B cell (primary cell): ENCODE measurements at regions not wholly inside any gene's neighbourhood (a gene's known extent, or its start where the extent isn't known, plus 50 kb on each side); places are given as distances from the start of the nearest gene placed in this dataset.

Experiments used
- ATAC-seq: fragments of 200-7000 bp; cut with Tn5 transposase; one replicate; pipeline ENCODE4 v1.10.0; 2021; ENCODE audit warnings: low read depth, mild to moderate bottlenecking, moderate number of reproducible peaks, moderate library complexity
- CTCF ChIA-PET: fragments of 350-600 bp; sonication (Branson Sonifier 250); formaldehyde crosslinking; loops from one replicate; lab custom pipeline; 2021; ENCODE audit warnings: antibody characterized with exemption, inconsistent platforms; lab: Charles Lee
- POLR2A ChIA-PET: fragments of 350-600 bp; sonication (Branson Sonifier 250); formaldehyde crosslinking; loops from one replicate; lab custom pipeline; 2021; ENCODE audit warnings: antibody characterized with exemption; lab: Charles Lee
- DNase-seq: peaks from one replicate; pipeline ENCODE4 v3.0.0; 2013
- H2AFZ ChIP-seq: 2 replicates; pipeline ENCODE4 v1.6.1; 2012; ENCODE audit warnings: mild to moderate bottlenecking, low read depth, low read length; ENCODE audit not compliant: insufficient read depth, poor library complexity, severe bottlenecking
- H3K27ac ChIP-seq, 2 donors: 1 replicate in 1 of 2; 2 replicates in 1 of 2; pipeline ENCODE4 v1.5.1; 2012 to 2013; ENCODE audit warnings: low read length in 2 of 2, mild to moderate bottlenecking in 2 of 2, moderate library complexity in 1 of 2
- H3K27me3 ChIP-seq, 4 experiments: fragments of 200-600 bp in 1 of 4; sonication (generic) in 1 of 4; replicated peaks in 1 of 4; 1 replicate in 2 of 4; 2 replicates in 2 of 4; pipeline versions ENCODE4 v1.6.1 to v1.7.0; 2013 to 2016; ENCODE audit warnings: low read length in 3 of 4, mild to moderate bottlenecking in 2 of 4, mixed read lengths in 1 of 4, moderate library complexity in 1 of 4; ENCODE audit not compliant: insufficient read depth in 4 of 4, control insufficient read depth in 3 of 4; ENCODE audit errors: control extremely low read depth in 1 of 4
- H3K36me3 ChIP-seq, 2 experiments: replicated peaks in 1 of 2; 1 replicate in 1 of 2; 2 replicates in 1 of 2; pipeline versions ENCODE4 v1.6.1 to v1.7.1; 2013; ENCODE audit warnings: low read length in 1 of 2; ENCODE audit not compliant: insufficient read depth in 2 of 2, control insufficient read depth in 1 of 2; ENCODE audit errors: control extremely low read depth in 1 of 2, extremely low read depth in 1 of 2
- H3K4me1 ChIP-seq, 2 donors: fragments of 200-600 bp in 1 of 2; sonication (generic) in 1 of 2; 1 replicate in 1 of 2; 2 replicates in 1 of 2; pipeline versions ENCODE4 v1.5.1 to v1.6.1; 2013 to 2017; ENCODE audit warnings: low read length in 2 of 2; ENCODE audit not compliant: control insufficient read depth in 2 of 2, insufficient read depth in 2 of 2
- H3K4me2 ChIP-seq: replicated peaks from 2 replicates; pipeline ENCODE3; 2012; ENCODE audit warnings: mild to moderate bottlenecking, low read depth, low read length; ENCODE audit not compliant: poor library complexity, severe bottlenecking
- H3K4me3 ChIP-seq, 5 experiments: fragments of 200-600 bp in 1 of 5; sonication (generic) in 1 of 5; 1 replicate in 3 of 5; 2 replicates in 2 of 5; pipeline versions ENCODE4 v1.5.1 to v1.7.0; 2011 to 2016; ENCODE audit warnings: low read length in 4 of 5, mild to moderate bottlenecking in 4 of 5, low read depth in 2 of 5, control low read depth in 1 of 5, moderate library complexity in 1 of 5; ENCODE audit not compliant: insufficient read depth in 1 of 5; ENCODE audit errors: control extremely low read depth in 1 of 5, extremely low read depth in 1 of 5
- H3K79me2 ChIP-seq: fragments of 200-600 bp; sonication (generic); one replicate; pipeline ENCODE4 v1.6.0; 2016; ENCODE audit warnings: low read length; ENCODE audit not compliant: control insufficient read depth, insufficient read depth
- H3K9ac ChIP-seq: fragments of 200-600 bp; sonication (generic); 2 replicates; pipeline ENCODE4 v1.6.1; 2017; ENCODE audit warnings: mild to moderate bottlenecking, low read length, moderate library complexity
- H3K9me3 ChIP-seq, 3 donors: one replicate each; pipeline versions ENCODE4 v1.6.1 to v1.7.1; 2013; ENCODE audit warnings: low read length in 2 of 3; ENCODE audit not compliant: control insufficient read depth in 2 of 3, insufficient read depth in 1 of 3; ENCODE audit errors: control extremely low read depth in 1 of 3
- H4K20me1 ChIP-seq: 2 replicates; pipeline ENCODE4 v1.6.0; 2012; ENCODE audit warnings: mild to moderate bottlenecking, low read length; ENCODE audit not compliant: insufficient read depth, control insufficient read depth, poor library complexity, severe bottlenecking
- H3K27ac Mint-ChIP-seq: one replicate; pipeline ENCODE4 v1.8.0; 2021; ENCODE audit warnings: mixed read lengths
- H3K27me3 Mint-ChIP-seq: one replicate; pipeline ENCODE4 v1.8.0; 2021; ENCODE audit warnings: mixed read lengths
- H3K4me1 Mint-ChIP-seq: one replicate; pipeline ENCODE4 v1.8.0; 2021; ENCODE audit warnings: mixed read lengths
- H3K4me3 Mint-ChIP-seq: one replicate; pipeline ENCODE4 v1.8.0; 2021; ENCODE audit warnings: mixed read lengths
- H3K9me3 Mint-ChIP-seq: one replicate; pipeline ENCODE4 v1.8.0; 2022; ENCODE audit warnings: mixed read lengths; ENCODE audit not compliant: insufficient read depth
- EZH2 ChIP-seq: IDR thresholded peaks from 2 replicates; pipeline ENCODE4 v1.6.1; 2012; ENCODE audit warnings: borderline replicate concordance, low read depth, mild to moderate bottlenecking, moderate library complexity, low read length; ENCODE audit not compliant: insufficient read depth, poor library complexity, severe bottlenecking
- WGBS: methylation state at CpG from one replicate; pipeline ENCODE4 v1.1.5; 2013; ENCODE audit warnings: missing lambda C conversion rate; ENCODE audit not compliant: insufficient coverage; 5-methylcytosine and 5-hydroxymethylcytosine counted together
- intact Hi-C: fragments of 100-400 bp; cut with micrococcal nuclease; formaldehyde crosslinking; loops from one replicate; pipeline ENCODE4 v1.10.0; 2022
- TF ChIP-seq, protein P1 (sequence below): fragments of 200-600 bp; IDR thresholded peaks from one replicate; pipeline ENCODE4 v1.8.0; 2022; ENCODE audit warnings: antibody characterized with exemption, mild to moderate bottlenecking

GRCh38 chr10:130773941-130774340 is 537.6 kb downstream of the TCERG1L start:
- Histone ChIP-seq H3K4me3 (no peak overlapping the region), H3K9ac (no peak overlapping the region), H3K27me3 (no peaks in the 10 kb centered on the region), H2AFZ (no peak overlapping the region), H3K79me2 (no peaks in the 10 kb centered on the region), H3K4me2 (no peak overlapping the region), H3K36me3 (no peaks in the 10 kb centered on the region), H3K4me1 (no peaks in the 10 kb centered on the region), H3K9me3 (peaks cover 0 to 33% (median 0%) of the 10 kb centered on the region in 3 donors), H3K27ac (no peak overlapping the region), H4K20me1 (no peaks in the 10 kb centered on the region)
- CTCF ChIA-PET = no interaction called here
- DNase-seq = no peak
- no peaks in the 10 kb centered on the region for H3K9me3 Mint-ChIP-seq
- H3K4me3 Mint-ChIP-seq = no peak overlapping the region
- intact Hi-C loops = no loop called here
- TF ChIP-seq, protein P1, sequence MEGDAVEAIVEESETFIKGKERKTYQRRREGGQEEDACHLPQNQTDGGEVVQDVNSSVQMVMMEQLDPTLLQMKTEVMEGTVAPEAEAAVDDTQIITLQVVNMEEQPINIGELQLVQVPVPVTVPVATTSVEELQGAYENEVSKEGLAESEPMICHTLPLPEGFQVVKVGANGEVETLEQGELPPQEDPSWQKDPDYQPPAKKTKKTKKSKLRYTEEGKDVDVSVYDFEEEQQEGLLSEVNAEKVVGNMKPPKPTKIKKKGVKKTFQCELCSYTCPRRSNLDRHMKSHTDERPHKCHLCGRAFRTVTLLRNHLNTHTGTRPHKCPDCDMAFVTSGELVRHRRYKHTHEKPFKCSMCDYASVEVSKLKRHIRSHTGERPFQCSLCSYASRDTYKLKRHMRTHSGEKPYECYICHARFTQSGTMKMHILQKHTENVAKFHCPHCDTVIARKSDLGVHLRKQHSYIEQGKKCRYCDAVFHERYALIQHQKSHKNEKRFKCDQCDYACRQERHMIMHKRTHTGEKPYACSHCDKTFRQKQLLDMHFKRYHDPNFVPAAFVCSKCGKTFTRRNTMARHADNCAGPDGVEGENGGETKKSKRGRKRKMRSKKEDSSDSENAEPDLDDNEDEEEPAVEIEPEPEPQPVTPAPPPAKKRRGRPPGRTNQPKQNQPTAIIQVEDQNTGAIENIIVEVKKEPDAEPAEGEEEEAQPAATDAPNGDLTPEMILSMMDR = no peak
- no peak for TF ChIP-seq EZH2
- no peak overlapping the region for H3K27ac Mint-ChIP-seq
- H3K27me3 Mint-ChIP-seq = no peaks in the 10 kb centered on the region
- no peaks in the 10 kb centered on the region for H3K4me1 Mint-ChIP-seq
- 64% methylated on average over 6 of the region's 8 CpGs for WGBS
- POLR2A ChIA-PET = no interaction called here
- no peak for ATAC-seq

- WGBS = 91% methylated on average over 6 of the region's 6 CpGs
- Histone ChIP-seq H4K20me1 (no peaks in the 10 kb centered on the region), H3K27ac (no peak overlapping the region), H3K4me1 (no peaks in the 10 kb centered on the region), H3K79me2 (no peaks in the 10 kb centered on the region), H3K9ac (no peak overlapping the region), H3K27me3 (no peaks in the 10 kb centered on the region), H3K36me3 (no peaks in the 10 kb centered on the region), H3K4me2 (no peak overlapping the region), H3K4me3 (no peak overlapping the region), H3K9me3 (peaks cover 0 to 31% (median 0%) of the 10 kb centered on the region in 3 donors), H2AFZ (no peak overlapping the region)
- H3K9me3 Mint-ChIP-seq = no peaks in the 10 kb centered on the region
- no peak for DNase-seq
- TF ChIP-seq EZH2 = no peak
- TF ChIP-seq, protein P1 = no peak
- CTCF ChIA-PET = no interaction called here
- no peaks in the 10 kb centered on the region for H3K27me3 Mint-ChIP-seq
- no peak overlapping the region for H3K4me3 Mint-ChIP-seq
- POLR2A ChIA-PET = no interaction called here
- H3K4me1 Mint-ChIP-seq = no peaks in the 10 kb centered on the region
- no peak for ATAC-seq
- intact Hi-C loops = no loop called here
- no peak overlapping the region for H3K27ac Mint-ChIP-seq
These were observed 536.6 kb downstream of the TCERG1L start for GRCh38 chr10:130774871-130775270.
